ENCODE measurements at regions not wholly inside any gene's neighbourhood (a gene's known extent, or its start where the extent isn't known, plus 50 kb on each side); places are given as distances from the start of the nearest gene placed in this dataset.

- TF ChIP-seq CTCF (IDR thresholded peaks at IDR 0.05) = no peak
- no peak for TF ChIP-seq POLR2A (IDR thresholded peaks at IDR 0.05)
Measured at GRCh38 chr4:30416547-30416946, 303.6 kb upstream of the PCDH7 start.

Data from adrenal gland (tissue), 5 donors.